GM19455 (cell line): ENCODE measurements at regions not wholly inside any gene's neighbourhood (a gene's known extent, or its start where the extent isn't known, plus 50 kb on each side); places are given as distances from the start of the nearest gene placed in this dataset.
A peak's percentile ranks its signal among the peaks of the same experiment; 100 is the strongest.

Experiments
- ATAC-seq: cut with Tn5 transposase; IDR thresholded peaks from one replicate; pipeline ENCODE4 v1.9.1; 2021; ENCODE audit not compliant: unreplicated experiment

DNA sequence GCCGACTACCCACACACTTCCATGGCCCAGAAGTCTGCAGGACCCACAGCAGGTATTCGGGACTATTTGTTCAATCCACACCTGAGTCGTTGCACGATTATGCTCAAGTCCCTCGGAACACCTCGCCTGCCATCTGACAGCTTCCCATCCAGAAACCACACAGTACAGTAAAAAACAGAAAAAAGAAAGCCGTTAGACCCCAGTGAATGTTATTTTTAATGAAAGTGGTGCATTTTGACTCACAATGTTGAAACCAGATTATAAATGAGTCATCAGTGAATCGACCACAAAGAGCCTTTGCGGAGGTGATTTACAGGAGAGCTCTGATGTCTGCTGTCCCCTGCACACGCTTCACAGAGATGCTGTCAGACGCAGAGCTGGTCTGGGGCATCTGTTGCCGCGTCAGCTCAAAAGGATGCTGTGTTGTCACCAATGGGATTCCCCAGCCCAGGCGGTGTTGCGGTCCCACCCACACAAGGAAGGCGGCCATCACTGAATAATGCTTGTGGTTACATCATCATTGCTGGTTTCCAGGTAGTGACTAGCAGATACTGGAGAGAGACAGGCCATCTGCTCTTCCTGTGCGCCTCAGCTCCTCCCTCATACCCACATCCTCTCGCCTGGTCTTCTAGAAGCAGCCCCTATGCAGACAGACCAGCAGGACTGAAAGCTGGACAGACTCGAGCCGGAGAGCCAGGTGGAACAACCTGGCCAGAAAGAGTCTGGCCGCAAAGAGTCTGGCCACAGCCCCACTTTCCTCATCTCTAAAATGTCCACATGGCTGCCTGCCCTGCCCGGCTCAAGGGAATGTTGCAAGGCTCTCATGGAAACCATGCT lies 116.8 kb downstream of the TOMM20 start:
- ATAC-seq = peak; percentile 78

DNA sequence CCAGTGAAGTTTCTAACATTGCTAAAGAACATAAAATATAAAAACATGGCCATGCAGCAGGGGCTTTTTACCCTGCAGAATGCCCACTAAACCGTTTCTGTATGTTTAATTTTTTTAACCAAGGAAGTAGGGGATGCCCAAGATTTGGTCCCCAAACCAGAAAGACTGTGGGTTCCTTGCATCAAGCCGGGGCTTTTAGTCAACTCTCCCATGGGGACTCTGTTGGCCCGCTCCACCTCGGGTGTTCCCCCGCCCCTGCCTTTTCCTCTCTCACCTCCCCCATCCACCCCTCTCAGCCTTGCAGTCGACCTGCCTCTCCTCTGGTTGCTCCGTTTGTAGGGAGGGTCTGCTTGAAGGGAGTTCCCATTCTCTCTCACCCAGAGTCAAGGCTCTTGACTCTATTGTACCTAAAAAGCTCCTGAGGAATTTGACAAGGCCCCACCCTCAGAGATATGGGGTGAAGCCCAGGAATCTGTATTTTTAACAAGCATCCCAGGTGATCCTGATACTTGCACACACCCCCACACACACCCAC lies 117.5 kb downstream of the TOMM20 start:
- no peak for ATAC-seq

DNA sequence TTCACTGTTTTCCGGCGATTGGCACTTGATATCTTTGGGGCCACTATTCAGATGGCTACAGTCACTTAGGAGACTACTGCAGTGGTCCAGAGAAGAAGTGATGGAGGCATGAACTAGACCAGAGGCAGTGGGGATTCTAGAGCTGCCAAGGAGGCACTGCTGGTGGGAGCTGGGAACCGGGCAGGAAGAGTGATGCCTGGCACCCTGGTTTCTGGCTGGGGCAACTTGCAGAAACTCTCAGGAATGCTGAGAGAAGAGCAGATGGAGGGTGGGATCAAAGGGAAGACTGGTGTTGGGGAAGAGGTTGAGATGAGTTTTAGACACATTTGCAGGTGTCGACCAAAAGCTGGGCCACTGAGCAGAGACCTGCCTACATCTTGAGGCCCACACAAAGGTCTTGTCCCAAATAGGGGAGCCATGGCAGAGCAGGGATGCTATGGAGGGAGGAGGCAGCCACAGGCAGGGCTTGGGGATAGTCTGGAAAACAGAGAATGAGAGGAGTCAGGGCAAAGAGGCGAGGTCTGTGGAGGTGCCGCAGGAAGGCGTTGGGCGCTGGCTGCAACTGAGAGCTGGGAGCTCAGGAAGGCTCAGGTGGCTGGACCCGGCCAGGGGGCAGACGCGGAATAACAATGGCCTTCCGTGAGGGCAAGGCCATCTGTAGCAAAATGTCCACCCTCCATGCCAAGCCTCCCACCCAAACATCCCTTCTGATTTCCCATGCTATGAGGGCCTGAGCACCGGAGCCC lies 118.9 kb downstream of the TOMM20 start:
- no peak for ATAC-seq

DNA sequence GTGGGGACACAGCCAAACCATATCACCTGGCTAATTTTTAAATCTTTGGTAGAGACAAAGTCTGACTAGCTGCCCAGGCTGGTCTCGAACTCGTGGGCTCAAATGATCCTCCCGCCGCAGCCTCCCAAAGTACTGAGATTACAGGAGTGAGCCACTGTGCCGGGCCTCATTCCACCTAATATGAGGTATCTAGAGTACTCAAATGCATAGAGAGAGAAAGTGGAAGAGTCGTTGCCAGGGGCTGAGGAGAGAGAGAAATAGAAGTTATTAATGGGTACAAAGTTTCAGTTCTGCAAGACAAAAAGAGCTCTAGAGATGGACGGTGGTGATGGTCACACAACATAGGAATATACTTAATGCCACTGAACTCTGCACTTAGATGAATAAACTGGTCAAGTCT lies 119.6 kb downstream of the TOMM20 start:
- no peak for ATAC-seq

DNA sequence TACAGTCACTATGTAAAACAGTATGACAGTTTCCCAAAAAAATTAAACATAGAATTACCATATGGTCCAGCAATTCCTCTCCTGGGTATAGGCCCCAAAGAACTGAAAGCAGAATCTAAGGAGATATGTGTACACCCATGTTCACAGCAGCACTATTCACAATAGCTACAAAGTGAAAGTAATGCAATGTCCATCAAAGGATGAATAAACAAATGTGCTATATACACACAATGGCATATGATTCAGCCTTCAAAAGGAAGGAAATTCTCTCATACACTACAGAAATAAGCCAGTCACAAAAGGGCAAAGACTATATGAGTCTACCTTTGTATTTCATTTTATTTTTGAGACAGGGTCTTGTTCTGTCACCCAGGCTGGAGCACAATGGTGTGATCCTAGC lies 120.4 kb downstream of the TOMM20 start:
- ATAC-seq = no peak

DNA sequence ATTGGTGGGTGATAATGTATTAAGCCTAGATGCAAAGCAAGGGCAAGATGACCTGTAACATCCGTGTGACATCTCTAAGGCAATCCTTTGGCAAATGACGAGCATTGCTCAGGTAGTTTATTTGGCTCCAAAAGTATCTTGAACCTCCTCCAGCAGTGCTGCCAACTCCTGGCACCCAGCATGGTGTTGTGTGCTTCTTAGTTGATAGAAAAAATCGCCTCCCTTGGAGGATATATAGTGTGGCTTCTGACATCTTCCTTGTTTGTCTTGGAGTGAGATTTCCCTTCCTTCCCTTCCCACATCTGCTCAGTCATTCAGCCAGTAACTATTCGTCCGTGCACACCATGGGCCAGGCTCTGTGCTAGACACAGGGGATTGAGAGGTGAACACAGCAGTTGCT lies 121.8 kb downstream of the TOMM20 start:
- no peak for ATAC-seq

DNA sequence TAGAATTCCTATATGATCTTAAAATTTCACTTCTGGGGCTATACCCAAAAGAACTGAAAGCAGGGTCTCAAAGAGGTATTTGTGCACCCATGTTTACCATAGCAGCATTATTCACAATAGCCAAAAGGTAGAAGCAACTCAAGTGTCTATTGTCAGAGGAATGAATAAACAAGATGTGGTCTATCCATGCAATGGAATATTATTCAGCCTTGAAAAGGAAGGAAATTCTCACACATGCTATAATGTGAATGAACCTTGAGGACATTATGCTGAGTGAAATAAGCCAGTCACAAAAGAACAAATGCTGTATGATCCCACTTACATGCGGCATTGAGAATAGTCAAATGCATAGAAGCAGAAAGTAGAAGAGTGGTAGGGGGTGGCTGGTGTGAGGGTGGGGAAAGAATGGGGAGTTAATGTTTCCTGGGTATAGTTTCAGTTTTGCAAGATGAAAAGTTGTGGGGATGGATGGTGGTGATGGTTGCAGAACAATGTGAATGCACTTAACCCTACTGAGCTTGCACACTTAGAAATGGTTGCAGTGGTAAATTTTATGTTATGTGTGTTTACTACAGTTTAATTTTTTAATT lies 122.4 kb downstream of the TOMM20 start:
- no peak for ATAC-seq

DNA sequence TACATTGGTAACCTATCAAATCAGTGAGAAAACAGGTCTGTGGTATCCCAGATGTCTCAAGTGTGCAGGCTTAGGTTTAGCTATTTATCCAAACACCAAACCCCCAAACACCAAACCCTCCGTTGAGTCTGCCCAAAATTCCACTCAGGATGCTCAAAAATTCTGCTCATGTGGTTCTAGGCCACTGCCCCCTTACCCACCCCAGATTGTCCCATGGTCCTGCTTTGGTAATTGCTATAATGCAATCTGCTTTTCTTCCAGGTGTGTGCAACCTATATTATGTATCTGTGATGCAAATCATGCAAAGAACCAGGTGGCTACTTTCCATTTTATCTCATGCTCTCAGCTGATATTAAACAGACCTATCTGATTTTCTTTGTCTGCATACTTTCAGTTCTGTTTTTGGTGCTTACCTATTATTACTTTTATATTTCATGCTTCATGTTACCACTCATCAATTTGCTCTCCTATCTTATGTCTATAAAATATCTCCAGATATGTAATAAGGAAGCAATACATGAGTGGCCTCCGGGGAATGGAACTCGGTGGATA lies 123.7 kb downstream of the TOMM20 start:
- ATAC-seq = no peak

DNA sequence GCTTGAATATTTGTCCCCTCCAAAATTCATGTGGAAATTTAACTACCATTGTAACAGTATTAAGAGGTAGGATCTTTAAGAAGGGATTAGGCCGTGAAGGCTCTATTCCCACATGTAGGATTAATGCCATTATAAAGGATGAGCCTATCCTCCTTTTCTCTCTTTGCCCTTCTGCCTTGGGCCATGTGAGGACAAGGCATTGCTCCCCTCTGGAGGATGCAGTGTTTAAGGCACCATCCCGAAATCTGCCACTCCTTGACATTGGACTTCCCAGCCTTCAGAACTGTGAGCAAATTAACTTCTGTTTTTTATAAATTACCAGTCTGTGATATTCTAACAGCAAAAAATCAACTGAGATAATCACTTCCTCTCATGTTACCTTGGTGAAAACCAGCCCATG lies 124.4 kb downstream of the TOMM20 start:
- no peak for ATAC-seq

DNA sequence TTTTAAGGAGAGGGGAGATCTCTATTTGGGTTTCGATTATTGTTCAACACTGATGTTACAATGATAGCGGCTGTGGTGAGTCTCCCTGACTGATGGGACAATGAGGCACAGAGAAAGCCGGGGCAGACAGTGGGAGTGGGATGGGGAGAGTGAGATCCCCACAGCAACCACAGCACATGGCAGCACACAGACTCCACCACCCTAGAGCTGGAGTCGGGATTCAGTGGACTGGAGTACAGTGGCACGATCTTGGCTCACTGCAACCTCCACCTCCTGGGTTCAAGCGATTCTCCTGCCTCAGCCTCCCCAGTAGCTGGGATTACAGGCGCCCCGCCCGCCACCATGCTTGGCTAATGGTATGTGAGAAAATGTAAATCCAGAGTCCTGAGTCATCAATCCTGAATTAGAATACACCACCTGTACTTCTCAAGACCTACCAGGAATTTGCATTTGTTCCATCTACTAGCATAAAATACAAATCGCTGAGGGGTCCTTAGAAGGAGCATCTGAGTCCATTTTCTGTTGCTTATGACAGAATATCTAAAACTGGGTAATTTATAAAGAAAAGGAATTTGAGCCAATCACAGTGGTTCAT lies 125.8 kb downstream of the TOMM20 start:
- ATAC-seq = no peak

DNA sequence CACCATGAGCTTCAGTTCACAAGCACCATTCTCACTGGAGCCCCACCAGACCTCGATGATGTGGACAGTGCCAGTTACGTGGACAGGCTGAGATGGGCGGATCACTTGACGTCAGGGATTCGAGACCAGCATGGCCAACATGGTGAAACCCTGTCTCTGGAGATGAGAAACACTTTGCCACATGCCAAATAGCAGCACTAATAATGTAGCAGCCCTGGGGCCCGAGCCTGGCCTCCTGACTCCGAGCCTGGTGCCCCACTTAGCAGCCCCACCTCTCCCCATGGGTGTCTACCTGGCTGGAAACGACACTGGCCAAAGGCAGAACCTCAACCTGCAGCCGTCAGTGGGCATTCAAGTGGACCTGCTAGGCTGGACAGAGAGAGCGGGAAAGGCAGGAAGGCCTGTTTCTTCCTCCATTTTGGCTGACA lies 129.1 kb downstream of the TOMM20 start:
- no peak for ATAC-seq

DNA sequence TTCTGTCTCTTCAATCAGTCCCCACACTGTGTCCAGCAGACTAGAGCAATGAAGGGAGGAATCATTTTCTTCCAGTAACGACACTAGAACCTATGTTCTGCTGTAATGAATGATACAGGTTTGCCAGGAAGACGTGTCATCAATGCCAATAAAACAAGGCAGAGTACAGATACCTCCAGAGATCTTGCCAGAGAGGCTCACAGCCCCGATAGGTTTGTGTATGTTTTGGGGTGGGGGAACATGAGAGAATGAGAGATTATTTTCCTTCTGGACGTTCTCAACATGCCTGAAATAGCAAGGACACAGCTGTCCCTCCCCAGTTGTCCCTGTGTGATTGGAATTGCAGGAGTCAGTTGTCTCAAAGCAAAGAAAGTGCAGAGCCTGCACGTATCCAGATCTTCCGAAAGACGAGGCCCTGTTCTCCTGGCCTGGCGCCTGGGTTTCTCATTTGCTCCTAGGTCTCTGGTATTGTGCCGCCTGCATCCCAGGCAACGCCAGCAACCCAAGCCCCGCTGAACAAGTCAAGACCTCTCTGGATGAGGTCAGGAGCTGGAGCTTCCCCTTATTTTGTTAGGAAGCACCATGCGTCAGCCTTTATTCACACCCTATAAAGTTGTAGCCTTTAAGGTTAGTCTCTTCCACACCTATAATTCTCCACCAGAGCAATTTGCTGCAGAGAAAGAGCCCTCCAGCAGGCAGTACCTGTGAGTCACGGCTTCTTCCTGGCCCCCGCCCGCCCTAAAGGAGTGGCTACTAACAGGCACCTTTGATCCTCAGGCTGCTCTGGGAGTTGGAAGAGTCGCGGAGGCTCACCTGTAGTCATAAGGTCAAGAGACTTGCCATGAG lies 130.5 kb downstream of the TOMM20 start:
- ATAC-seq = no peak

DNA sequence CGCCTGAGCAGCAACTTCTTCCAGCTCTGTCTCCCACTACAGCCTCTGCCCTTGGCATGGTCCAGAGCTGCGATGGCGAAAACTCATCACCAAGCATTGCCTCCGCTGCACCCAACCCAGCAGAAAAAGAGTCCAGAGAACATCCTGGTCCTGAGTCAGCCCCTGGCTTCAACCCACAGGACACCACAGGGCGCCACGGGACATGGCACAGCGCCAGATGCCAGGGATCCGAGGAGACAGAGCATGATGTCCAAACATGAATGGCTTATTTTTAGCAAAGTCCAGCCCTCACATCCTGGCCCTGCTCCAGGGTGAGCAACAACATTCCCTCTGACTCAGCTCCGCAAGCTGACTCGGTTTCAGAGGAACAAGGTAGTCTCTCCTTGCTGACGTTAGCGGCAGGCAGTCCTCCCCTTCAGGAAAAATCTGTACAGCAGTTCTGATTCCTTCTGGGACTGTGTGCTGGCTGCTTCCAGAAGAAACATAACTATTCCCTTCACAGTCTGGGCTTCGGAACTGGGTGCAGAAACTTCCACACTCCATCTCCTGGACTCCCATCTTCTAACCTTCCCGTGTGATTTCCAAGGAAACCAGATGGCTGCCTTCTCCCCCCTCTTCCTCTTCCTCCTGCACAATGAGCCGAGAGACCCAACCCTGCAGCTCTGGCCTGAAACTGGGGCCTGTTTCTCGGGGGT lies 131.3 kb downstream of the TOMM20 start:
- ATAC-seq = no peak

DNA sequence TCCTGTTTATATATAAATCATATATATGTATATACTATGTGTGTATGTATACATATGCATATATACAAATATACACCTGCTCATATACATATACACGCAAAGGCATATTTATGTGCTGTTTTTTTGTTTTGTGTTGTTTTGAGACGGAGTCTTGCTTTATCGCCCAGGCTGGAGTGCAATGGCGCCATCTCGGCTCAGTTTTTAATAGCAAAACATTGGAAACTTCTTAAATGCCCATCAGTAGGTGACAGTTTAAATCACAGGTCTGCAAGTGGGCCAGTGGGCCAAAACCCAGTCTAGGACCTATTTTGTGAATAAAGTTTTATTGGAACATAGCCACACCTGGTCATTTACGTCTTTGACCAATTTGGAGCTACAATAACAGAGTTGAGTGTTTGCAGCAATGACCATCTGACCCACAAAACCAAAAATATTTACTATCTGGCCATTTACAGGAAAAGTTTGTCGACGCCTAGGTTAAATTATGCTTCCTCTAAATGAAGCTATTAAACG lies 132.3 kb downstream of the TOMM20 start:
- ATAC-seq = no peak

DNA sequence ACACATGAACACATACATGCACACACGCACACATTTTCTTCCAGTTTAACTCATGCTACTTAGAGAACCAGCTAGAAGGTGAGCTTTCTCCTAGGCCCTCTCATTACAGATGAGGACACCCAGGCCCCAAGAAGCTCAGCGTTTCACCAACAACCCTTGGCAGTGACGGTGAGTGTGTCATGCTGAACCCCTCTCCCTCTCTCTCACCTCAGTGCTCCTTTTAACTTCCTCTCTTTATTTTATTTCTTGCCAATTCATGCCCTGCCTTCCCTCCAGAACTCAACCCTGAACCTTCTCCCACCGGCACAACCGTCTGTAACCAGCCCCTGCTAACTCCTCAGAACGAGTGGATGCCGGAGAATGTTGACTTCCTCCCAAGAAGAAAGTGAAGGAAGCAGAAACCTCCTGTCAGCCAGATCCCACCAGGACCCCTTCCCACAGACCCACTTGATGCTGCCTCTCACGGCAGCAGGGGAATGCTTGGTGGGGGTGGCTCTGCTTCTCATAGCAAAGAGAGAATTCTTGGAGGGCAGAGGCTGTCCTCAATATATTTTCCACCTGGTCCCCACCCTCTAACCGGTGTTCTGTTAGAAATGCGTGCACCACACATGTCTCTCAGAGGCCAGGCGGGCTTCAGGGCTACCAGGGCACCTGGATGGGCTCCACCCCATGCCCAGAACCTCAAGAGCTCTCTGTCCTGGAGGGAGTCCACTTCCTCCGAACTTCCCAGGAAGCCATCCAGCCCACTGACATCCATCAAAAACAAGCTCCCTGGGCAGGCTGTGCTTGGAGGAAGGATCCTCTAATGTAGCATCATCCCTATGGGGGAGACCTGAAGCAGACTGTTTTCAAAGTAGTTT lies 134.0 kb downstream of the TOMM20 start:
- ATAC-seq = no peak

DNA sequence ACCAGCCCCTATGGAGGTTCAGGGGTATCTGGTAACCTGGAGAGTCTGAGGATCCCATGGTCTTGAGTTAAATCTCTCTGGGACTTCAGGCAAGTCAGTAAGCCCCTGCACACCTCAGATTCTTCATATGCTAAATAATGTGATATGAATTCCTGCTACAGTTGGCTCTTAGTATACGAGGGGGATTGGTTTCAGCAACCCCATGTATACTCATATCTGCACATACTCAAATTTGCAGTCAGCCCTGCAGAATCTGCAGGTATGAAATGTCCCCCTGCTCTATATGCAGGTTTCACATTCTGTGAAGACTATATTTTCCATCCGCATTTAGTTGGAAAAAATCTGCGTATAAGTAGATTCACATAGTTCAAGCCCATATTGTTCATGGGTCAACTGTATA lies 136.6 kb downstream of the TOMM20 start:
- no peak for ATAC-seq

DNA sequence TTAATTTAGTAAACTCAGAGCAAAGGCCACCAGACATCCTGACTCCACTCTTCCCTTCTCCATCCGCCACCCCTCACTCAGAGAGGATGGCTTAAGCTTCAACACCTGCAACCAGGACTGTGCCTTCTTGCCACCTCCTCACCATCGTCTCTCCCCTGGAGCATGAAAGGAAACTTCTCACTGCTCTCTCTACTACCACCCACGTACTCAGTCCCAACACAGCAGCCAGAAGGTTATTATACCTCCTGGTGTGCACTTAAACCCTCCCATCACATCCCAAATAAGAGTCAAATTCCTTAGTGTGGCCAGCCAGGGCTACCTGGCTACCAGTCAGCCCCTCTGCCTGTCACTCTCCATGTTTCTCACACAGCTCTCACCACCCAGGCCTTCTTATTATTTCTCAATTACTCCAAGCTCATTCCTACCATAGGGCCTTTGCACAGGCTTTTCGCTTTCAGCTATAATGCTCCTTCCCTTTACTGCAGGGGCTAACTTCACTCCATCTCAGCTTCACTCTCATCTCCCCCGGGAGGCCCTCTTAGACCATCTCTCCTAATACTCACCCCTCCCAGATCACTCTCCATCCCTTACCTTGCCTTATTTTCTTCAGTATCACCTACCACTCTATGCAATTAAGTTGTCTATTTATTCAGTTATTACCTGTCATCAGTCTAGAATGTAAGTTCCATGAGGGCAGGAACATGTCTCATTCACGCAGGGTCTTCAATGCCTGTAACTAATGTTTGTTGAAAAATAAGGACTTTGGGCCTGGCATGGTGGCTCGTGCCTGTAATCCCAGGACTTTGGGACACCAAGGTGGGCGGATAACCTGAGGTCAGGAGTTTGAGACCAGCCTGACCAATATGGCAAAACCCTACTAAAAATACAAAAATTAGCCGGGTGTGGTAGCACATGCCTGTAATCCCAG lies 137.5 kb downstream of the TOMM20 start:
- ATAC-seq = no peak
